Stimulated activated naive CD4-positive, alpha-beta T cell treated with Interleukin-2 at 50 U/mL for 16 hours (primary cell): ENCODE measurements at regions not wholly inside any gene's neighbourhood (a gene's known extent, or its start where the extent isn't known, plus 50 kb on each side); places are given as distances from the start of the nearest gene placed in this dataset.

Source experiments
- DNase-seq: peaks from one replicate; lab custom pipeline; 2025; lab: John Stamatoyannopoulos, UW

DNA sequence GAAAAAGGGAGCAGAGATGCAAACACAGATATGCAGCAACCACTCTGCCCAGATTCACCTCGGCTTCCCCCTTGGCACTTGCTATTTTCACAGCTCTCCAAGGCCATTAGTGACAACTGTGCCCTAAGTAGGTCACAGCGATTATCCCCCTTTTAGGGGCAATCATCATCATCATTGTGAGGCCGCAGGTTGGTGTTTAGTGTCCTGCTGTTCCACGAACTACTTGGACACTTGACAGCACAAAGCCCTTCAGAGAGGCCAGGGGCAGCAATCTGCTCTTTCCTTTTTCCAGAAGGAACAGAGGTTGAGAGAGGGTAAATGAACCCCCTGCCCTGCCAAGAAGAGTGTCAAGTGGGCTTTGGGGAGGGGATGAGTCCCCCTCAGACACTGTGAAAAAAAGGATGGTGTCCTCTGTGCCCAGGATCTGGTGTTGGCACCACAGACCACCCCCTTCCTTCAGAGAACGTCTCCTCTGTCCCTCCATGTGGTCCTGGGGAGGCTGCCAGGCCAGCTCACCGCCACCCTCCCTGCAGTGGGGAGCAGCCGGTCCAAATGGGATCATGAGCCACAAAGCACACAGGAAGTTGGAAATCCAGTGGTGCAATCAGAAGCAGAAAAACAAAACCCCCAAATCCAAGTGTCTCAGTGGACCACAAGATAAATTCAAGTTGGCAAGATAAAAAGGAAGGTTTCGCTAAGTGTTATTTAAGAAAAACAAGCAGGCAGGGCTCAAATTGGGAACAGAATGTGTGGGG lies 78.4 kb upstream of the MED9 start:
- no peak for DNase-seq

DNA sequence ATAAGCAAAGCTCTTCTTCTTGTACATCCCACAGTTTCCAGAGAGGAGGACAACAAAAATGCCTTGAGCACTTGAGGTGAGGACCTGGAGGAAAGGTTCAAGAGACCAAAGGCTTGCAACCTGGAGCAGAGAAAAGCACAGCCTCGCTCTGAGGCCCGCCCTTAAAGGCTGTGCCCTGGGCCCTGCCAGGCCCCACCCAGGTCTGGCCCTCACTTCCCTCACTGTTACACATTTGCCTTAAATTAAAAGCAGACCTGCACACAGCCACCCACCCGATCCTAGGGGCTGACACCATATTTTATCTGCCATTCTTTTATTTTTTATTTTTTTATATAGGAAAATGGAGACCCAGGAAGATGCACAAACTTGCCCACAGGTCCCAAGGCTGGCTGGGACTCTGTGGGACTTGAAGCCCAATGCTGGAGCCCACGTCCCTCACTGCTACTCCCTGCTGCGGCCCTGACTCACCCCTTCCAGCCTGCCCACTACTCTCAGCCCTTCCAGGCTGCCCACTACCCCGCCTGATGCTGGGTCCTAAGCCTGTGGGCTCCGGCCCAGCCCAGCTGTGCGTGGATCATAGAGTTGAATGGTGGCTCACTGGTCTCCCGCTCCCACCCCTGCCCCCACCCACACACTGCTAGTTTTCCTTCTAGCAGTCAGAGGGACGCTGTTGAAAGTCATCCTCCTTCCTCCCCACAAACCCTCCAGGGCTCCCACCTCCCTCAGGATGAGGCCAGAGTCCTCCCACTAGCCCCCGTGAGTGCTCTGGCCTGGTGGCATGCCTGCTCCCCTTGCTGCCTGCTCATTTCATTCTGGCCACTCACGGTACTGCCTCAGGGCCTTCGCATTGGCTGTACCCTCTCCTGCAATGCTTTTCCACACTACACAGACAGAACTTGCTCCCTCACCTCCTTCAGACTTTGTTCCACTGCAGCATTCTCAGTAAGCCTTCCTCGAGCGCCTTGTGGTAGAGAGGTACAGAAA lies 77.6 kb upstream of the MED9 start:
- no peak for DNase-seq

GRCh38 chr17:17400070-17400469 lies 76.7 kb upstream of the MED9 start:
- DNase-seq = no peak

GRCh38 chr17:17400566-17401184 lies 76.1 kb upstream of the MED9 start:
- no peak for DNase-seq

GRCh38 chr17:17401271-17401781 lies 75.5 kb upstream of the MED9 start:
- no peak for DNase-seq

GRCh38 chr17:17402558-17402957 lies 74.2 kb upstream of the MED9 start:
- DNase-seq = no peak

DNA sequence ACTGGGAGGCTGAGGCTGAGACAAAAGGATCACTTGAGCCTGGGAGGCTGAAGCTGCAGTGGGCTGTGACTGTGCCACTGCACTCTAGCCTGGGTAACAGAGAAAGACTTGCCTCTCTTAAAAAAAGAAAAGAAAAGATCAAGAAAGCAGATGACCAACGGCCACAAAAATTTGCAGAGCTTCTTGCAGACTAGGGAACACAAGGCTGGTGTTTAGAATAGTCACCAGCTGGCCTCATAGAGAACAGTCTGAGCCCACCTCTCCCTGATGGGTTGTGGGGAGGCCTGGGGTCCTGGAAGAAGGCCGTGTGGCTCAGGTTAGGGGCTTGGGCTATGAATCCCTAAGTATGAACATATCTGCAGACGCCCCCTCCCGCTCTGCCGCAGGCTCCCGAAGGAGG lies 73.7 kb upstream of the MED9 start:
- DNase-seq = no peak

DNA sequence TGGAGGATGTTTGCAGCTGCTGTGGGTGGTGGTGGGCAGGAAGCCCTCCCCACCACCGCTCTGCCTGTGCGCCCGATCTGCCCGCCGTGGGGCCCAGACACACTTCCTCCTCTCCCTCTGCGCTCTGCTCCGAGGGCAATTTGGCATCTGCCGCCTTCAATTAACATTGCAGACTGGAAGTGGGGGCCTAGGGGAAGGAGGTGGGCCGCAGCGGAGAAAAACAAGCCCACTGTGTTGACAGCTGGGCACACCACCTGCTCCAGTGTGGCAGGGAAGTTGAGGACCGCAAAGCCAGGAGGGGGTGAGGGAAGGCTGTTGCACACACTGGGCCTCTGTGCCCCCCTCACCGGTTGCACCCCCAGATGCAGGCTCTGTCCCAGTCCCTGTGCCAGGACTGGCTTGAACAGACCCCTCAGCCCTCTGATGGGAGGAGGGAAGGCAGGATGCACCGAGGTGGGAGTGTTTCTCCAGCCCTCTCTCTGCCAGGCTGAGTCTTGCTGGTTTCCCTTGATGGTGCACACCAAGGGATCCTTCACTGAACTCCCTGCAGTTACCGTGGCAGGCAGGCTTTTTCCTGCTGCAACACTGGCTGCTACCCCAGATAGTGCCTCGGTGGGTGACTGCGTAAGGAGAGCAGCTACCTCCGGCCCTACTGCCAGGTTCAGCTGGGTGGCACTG lies 72.8 kb upstream of the MED9 start:
- DNase-seq = peak; percentile 30

- no peak for DNase-seq
These were observed 71.1 kb upstream of the MED9 start for GRCh38 chr17:17405673-17406072.

DNA sequence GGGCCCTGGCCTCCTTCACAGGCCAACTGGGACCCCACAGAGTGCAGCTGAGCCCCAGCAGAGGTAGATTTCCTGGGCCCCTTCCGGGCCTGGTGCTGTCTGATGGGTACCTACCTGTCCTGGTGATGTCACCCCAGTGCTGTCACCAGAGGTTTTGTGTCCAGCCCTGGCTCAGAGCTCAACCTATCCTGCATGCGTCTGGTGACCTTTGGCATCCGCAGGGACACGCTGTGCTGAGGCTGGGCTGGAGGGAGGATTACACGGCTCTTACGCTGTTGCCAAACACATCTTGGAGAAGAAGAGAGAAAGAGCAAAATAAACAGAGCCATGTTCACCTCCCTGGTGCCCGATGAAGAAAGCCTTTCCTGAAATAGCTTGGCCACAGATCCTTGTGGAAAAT lies 70.6 kb upstream of the MED9 start:
- DNase-seq = no peak

GRCh38 chr17:17408236-17408794 lies 68.5 kb upstream of the MED9 start:
- DNase-seq = no peak

- no peak for DNase-seq
These were observed 66.4 kb upstream of the MED9 start for GRCh38 chr17:17410357-17410756.

DNA sequence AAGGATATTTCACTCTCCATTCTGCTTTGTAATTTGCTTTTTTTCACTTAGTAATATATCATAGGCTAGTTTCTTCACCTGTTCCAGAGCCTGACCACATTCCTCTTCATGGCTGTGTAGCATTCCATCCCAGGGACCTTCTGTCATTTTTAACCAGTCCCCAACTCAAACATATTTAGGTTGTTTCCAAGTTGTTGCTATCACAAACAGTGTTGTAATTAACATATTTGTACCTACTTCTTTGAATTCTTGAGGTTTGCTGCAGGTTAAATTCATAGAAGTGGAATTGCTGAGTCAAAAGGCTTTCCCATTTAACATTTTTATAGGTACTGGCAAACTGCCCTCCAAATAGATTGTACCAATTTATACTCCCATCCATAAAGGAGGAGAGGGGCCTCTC lies 65.1 kb upstream of the MED9 start:
- DNase-seq = no peak

- no peak for DNase-seq
These were observed 64.5 kb upstream of the MED9 start for GRCh38 chr17:17412326-17412725.

DNA sequence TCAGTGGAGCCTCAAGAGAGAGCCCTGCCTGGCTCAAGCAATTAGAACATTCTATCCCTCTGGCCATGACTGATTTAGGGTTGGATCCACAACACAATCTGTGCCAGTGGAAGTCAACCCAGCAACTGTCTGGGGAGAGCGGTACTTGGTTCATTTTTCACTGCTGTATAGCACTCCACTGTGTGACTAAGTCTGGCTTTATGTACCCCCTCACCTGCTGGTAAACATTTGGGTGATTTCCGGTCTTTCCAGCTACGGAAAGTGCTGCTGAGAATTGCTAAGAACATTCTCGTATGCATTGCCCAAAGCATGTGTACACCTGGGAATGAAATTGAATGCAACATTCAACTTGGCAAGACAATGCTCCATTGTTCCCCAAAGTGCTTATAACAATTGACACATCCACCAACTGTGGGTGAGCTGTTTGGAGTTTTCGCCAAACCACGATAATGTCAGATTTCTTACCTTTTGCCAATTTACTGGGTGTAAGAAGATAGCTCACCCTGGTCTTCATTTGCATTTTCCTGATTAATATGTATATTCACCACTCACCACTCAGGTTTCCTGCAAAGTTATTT lies 63.5 kb upstream of the MED9 start:
- no peak for DNase-seq

DNA sequence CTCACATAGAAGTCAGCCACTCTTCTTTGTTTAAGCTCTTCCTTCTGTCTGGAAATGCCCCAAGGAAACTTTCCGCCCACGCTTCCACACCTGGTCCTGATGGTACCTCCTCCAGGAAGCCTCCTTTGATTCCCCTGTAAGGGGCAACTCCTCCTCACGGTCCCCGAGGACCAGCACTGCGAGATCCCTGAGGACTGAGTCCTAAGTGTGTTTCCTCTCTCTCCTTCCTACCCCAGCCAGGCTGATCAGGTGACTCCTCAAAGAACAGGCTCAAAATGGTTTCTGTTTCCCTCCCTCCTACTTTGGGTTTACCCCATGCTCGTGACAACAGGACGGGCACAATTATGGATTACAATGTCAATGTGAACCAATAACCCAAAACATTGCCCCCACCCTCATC lies 63.0 kb upstream of the MED9 start:
- no peak for DNase-seq

DNA sequence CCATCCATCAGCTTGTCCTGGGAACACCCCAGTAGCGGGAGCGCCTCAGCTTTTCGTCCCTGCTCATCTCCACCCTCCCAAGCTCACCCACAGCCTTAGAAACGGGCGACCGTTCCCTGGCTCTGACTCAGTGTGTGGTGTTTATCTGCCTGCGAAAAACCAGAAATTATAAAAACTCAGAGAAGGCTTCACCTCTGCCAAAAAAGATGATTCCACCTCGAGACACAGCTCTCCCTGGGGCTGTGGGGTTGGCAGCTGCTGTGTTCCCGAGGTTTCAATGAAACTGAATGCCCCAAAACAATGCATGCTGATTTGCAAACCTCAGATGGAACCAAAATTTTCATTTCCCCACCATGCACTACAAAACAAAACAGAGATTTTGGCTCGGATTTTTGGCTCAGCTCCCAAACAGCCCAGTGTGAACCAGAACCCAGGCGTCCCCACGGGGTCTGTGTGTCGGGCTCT lies 62.4 kb upstream of the MED9 start:
- DNase-seq = no peak

GRCh38 chr17:17415006-17415405 lies 61.8 kb upstream of the MED9 start:
- DNase-seq = no peak

DNA sequence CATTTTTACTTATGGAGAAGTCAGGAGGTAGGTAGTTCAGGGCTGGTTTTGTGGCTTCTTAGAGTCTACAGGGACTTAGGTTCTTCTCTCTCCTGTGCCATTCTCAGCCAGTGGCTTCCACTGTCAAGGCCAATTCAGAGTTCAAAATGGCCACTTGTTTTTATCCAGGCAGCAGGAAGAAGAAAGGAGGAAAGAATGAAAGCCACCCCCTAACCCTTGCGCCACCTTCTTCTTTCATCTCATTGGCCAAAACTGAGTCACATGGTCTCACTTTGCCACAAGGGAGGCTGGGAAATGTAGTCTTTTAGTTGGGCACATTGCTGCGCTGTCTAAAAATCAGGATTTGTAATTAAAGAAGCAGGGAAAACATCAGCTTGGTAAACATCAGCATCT lies 60.8 kb upstream of the MED9 start:
- no peak for DNase-seq

DNA sequence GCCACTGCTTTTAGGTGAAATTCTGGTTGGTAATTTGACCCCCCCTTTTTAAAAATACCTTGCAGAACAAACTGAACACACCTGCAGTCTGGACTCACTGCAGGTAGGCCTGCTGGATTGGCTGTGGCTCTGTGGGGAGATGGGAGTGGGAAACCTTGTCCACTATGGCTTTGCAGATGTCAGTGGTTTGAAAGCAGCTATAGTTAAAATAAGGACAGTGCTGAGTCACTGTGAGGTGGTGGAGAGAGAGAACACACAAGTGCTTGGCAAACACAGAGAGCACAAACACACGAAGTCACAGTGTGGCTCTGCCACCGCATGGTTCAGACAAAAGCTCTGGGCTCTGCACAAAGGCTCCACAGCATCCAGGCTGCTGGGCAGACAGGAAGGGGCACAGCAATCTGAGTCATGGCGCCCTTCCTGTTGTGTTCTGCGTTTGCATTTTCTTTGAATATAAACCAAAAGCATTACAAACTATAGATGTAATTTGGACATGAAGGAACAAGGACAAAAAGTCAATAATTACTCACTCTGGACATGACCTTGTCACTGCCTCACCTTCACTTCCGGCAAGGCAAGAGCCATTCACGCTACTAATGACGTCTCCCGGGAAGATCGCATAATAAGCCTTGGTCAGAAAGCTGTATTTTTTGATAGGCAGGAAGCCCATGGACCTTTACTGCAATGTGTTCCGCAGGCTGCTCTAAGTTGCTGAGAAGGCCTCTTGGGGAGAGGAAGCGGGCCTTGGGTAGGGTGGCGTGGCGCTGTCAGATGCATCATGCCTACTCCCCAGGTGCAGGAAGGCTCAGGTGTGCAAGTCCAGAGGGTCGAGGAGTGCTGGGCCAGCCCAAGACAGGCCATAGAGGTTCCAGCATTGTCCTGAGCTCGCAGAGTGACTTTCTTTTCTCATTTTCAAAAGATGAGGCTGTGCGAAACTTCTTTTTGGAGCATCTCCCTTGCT lies 60.1 kb upstream of the MED9 start:
- DNase-seq = no peak
